Psoas muscle (tissue), 7 donors: ENCODE measurements at regions not wholly inside any gene's neighbourhood (a gene's known extent, or its start where the extent isn't known, plus 50 kb on each side); places are given as distances from the start of the nearest gene placed in this dataset.

Experiments
- ATAC-seq, 4 donors: fragments of 200-7000 bp; cut with Tn5 transposase; one replicate each; pipeline ENCODE4 v1.9.1; 2020; ENCODE audit warnings: moderate library complexity in 3 of 4, mild to moderate bottlenecking in 2 of 4
- DNase-seq, 2 donors: peaks; one replicate each; pipeline ENCODE4 v3.0.0-alpha.2; 2020
- H3K27ac ChIP-seq: fragments of 200-600 bp; one replicate; pipeline ENCODE4 v1.8.0; 2022
- H3K27me3 ChIP-seq, 3 donors: fragments of 200-600 bp in 1 of 3; one replicate each; pipeline versions ENCODE4 v1.6.1 to v1.8.0; 2013 to 2022; ENCODE audit warnings: low read length in 2 of 3, mild to moderate bottlenecking in 2 of 3, moderate library complexity in 1 of 3; ENCODE audit not compliant: insufficient read depth in 3 of 3
- H3K36me3 ChIP-seq, 2 donors: fragments of 200-600 bp in 1 of 2; one replicate each; pipeline versions ENCODE4 v1.6.1 to v1.8.0; 2013 to 2022; ENCODE audit warnings: low read depth in 1 of 2, mild to moderate bottlenecking in 1 of 2, moderate library complexity in 1 of 2; ENCODE audit not compliant: insufficient read depth in 1 of 2
- H3K4me1 ChIP-seq: fragments of 200-600 bp; one replicate; pipeline ENCODE4 v1.8.0; 2022
- H3K4me3 ChIP-seq: fragments of 200-600 bp; one replicate; pipeline ENCODE4 v1.8.0; 2022; ENCODE audit warnings: mild to moderate bottlenecking
- H3K9me3 ChIP-seq: fragments of 200-600 bp; one replicate; pipeline ENCODE4 v1.8.0; 2022
- WGBS, 3 donors: extraction: QIAGEN DNeasy Blood & Tissue Kit; methylation state at CpG; one replicate each; pipeline versions ENCODE4 v1.1.6 to v1.1.7; 2013; 5-methylcytosine and 5-hydroxymethylcytosine counted together
- intact Hi-C, 2 donors: fragments of 100-400 bp; cut with DNase I; formaldehyde crosslinking; loops; one replicate each; pipeline versions ENCODE4 v1.11.0 to v1.14.2; 2022
- TF ChIP-seq, protein P1 (sequence below): fragments of 200-600 bp; IDR thresholded peaks from one replicate; pipeline ENCODE4 v1.8.0; 2022; ENCODE audit warnings: antibody characterized with exemption
- donor health status: healthy with polysubstance abuse.
- donor health status: DM: no; HTN: no; CAD: no; lungs with moderate emphysema.
- donor health status: Bipolar disorder and iron deficiency.
- donor health status: healthy.
- donor health status: DM: yes; HTN: yes; CAD: no.
- donor health status: DM: no; HTN: no; CAD: no.
- donor health status: DM: yes; HTN: yes; CAD: no.

DNA sequence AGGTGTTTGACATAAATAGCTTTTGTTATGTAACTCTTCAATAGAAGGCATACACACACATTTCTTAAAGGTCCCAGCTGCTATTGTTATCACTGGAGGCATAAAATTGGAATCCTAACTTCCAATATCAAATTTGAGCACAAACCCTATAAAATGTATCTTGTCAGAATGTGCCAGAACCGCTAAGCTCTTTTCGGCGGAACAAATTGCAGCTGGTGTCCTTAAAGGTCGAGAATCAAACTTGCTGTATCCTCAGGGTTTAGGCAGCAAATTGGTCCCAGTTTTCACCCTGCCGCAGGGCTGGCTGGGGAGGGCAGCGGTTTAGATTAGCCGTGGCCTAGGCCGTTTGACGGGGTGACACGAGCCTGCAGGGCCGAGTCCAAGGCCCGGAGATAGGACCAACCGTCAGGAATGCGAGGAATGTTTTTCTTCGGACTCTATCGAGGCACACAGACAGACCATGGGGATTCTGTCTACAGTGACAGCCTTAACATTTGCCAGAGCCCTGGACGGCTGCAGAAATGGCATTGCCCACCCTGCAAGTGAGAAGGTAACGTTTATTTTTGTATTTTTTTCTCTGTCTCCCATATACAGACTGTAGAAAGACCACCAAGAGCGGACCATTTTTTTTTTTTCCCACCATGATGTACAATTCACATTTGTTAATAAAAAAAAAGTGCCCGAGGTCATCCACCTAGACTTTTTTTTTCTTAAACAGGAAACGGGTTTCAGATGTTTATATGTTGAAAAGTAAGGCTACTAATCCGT lies 297.1 kb downstream of the IRF8 start:
- Histone ChIP-seq H3K36me3 (no peaks in the 10 kb centered on the region), H3K4me3 (no peak overlapping the region), H3K9me3 (no peaks in the 10 kb centered on the region), H3K27me3 (peaks cover 3 to 92% (median 15%) of the 10 kb centered on the region in 3 donors), H3K4me1 (no peaks in the 10 kb centered on the region), H3K27ac (no peak overlapping the region)
- WGBS, 3 donors, result 26 to 35% (median 30%) methylated on average over 22 of the region's 22 CpGs
- intact Hi-C loops, result no loop called here
- TF ChIP-seq, protein P1, sequence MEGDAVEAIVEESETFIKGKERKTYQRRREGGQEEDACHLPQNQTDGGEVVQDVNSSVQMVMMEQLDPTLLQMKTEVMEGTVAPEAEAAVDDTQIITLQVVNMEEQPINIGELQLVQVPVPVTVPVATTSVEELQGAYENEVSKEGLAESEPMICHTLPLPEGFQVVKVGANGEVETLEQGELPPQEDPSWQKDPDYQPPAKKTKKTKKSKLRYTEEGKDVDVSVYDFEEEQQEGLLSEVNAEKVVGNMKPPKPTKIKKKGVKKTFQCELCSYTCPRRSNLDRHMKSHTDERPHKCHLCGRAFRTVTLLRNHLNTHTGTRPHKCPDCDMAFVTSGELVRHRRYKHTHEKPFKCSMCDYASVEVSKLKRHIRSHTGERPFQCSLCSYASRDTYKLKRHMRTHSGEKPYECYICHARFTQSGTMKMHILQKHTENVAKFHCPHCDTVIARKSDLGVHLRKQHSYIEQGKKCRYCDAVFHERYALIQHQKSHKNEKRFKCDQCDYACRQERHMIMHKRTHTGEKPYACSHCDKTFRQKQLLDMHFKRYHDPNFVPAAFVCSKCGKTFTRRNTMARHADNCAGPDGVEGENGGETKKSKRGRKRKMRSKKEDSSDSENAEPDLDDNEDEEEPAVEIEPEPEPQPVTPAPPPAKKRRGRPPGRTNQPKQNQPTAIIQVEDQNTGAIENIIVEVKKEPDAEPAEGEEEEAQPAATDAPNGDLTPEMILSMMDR, result no peak
- ATAC-seq, result no peak
- no peak for DNase-seq

DNA sequence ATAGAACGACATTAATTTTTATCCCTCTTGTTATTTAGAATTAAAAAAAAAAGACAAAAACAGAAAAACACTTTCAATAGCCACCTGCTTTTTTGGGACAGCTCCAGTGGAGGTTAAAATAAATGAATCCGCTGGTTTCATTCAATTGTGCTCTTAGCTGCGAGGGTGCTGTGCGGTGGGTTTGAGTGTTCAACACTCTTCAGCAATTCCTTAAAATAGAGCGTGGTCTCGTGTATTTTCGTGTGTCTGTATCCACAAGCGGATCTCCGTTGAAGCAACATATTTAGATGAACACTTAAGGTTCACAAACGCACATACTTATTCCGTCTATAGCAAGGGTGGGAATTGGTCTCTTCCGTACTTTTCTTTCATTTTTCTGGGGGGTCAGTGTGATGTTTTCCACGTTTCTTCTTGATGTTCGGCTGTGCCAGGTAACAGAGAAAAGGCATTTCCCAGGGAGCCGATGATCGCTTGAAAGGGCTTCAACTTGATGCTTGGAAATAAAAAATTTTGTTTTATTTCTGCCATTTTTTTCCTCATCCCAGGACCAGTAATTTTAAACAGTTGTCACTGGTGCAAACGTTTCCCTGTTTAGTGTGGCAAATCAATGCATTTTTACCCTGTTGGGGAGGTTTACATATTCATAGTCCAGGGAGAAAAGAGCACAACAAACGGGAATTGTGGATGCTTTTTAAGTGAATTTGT lies 297.9 kb downstream of the IRF8 start:
- Histone ChIP-seq H3K4me1 (no peaks in the 10 kb centered on the region), H3K27me3 (peaks cover 3 to 89% (median 17%) of the 10 kb centered on the region in 3 donors), H3K27ac (no peak overlapping the region), H3K9me3 (no peaks in the 10 kb centered on the region), H3K36me3 (no peaks in the 10 kb centered on the region), H3K4me3 (no peak overlapping the region)
- intact Hi-C loops, result no loop called here
- ATAC-seq (no peak), DNase-seq (no peak)
- TF ChIP-seq, protein P1, result no peak
- 76 to 77% (median 76%) methylated on average over 18 of the region's 18 CpGs for WGBS, 3 donors

DNA sequence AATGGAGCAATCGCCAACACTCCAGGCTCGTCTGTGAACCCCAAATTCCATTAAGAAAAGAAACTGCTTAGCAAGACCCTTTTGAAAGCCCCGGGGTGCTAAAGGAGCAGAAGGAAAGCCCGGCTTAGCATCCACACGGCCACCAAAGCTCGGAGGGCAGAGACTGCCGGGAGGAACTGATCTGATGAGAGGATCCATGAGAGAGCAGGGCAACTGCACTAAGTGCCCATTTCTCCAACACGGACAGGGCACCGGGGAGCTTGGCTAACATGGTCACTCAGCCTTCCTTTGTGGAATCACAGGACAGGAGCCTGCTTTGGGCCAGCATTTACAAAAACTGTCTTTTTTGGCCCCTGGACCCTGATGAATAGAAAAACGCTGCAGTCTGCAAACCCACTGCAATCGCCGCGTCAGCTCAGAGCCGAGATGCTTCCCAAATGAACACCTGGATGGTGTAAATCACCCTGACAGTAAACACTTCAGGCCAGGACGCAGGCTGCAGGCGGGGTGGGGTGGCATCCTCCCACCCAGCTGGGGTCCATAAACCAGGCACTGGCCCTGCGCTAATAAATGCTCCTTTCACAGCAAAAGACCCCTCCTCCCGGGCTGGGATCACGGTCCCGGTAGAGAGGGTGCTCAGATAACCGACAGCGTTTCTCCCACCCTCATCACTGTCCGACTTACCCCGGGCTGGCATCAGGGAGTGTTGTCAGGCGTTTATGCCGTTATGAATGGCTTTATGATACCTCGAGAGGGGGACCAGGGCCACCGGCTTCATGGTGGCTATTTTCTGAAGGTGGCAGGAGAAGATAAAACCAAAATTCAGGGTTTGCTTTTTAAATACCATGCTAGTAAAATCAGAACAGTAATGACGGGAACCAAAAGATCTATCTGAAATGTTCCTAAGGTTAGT lies 299.5 kb downstream of the IRF8 start:
- H3K27me3 ChIP-seq, result peaks cover 3 to 85% (median 18%) of the 10 kb centered on the region in 3 donors
- TF ChIP-seq, protein P1, result no peak
- H3K9me3 ChIP-seq, result no peaks in the 10 kb centered on the region
- H3K4me1 ChIP-seq, result no peaks in the 10 kb centered on the region
- no peak overlapping the region for H3K27ac ChIP-seq
- DNase-seq (no peak), ATAC-seq (no peak)
- H3K36me3 ChIP-seq, result no peaks in the 10 kb centered on the region
- WGBS, 3 donors, result 5 to 7% (median 6%) methylated on average over 29 of the region's 29 CpGs
- intact Hi-C loops, result no loop called here
- H3K4me3 ChIP-seq, result no peak overlapping the region

DNA sequence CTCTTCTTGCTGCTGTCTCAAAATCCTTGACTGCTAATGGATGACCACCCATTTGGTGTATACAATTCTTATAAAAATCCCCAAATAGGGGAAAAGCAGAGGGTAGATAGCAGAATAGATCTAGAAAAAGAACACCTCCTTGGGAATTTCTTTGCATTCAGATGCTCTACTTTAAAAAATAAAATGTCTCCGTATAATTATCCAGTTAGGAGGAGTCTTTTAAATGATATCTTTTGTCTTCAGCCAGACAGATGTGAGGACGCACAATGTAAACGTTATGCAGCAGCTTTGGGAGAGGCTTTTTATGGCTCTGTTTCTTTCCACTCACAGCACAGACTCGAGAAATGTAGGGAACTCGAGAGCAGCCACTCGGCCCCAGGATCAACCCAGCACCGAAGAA lies 300.2 kb downstream of the IRF8 start:
- Histone ChIP-seq H3K4me3 (no peak overlapping the region), H3K27ac (no peak overlapping the region), H3K9me3 (no peaks in the 10 kb centered on the region), H3K27me3 (peaks cover 0 to 81% (median 16%) of the 10 kb centered on the region in 3 donors), H3K4me1 (no peaks in the 10 kb centered on the region), H3K36me3 (no peaks in the 10 kb centered on the region)
- 18 to 21% (median 18%) methylated on average over 7 of the region's 7 CpGs for WGBS, 3 donors
- no peak for DNase-seq
- no peak for ATAC-seq
- TF ChIP-seq, protein P1, result no peak
- intact Hi-C loops, result no loop called here
